ENCODE measurements at regions not wholly inside any gene's neighbourhood (a gene's known extent, or its start where the extent isn't known, plus 50 kb on each side); places are given as distances from the start of the nearest gene placed in this dataset.

GRCh38 chr5:72698481-72698880, 118.0 kb upstream of the TNPO1 start:
- TF ChIP-seq CTCF (IDR thresholded peaks at IDR 0.05) (no peak), POLR2A (IDR thresholded peaks at IDR 0.05) (no peak), EP300 (IDR thresholded peaks at IDR 0.05) (no peak)

Data from ovary (tissue), 3 donors.